HG02840 (cell line): ENCODE measurements at regions not wholly inside any gene's neighbourhood (a gene's known extent, or its start where the extent isn't known, plus 50 kb on each side); places are given as distances from the start of the nearest gene placed in this dataset.

Experiments used
- ATAC-seq: cut with Tn5 transposase; IDR thresholded peaks from one replicate; pipeline ENCODE4 v1.9.1; 2021; ENCODE audit warnings: mild to moderate bottlenecking, moderate library complexity, moderate number of reproducible peaks; ENCODE audit not compliant: unreplicated experiment, low FRiP score

DNA sequence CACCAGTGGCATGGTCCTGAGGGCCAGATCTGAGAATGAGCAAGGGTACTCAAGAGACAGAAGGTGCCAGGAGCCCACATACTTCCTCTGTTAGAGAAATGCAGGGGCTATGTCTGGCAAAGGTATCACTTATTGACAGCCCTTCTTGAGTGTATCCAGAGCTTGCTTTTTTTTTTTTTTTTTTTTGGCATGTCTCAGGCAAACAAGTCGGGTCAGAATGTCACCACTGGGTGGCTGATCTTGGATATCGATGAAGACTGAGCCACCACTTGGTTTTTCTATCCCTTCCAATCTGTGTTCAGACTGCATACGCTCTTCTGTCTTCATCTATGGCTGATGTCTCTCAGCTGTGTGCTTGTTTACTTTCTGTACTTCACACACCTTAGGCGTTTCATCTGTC is 363.4 kb upstream of the C2CD4B start:
- no peak for ATAC-seq

- ATAC-seq = no peak
Observed at GRCh38 chr15:62532367-62532766, 367.3 kb upstream of the C2CD4B start.

DNA sequence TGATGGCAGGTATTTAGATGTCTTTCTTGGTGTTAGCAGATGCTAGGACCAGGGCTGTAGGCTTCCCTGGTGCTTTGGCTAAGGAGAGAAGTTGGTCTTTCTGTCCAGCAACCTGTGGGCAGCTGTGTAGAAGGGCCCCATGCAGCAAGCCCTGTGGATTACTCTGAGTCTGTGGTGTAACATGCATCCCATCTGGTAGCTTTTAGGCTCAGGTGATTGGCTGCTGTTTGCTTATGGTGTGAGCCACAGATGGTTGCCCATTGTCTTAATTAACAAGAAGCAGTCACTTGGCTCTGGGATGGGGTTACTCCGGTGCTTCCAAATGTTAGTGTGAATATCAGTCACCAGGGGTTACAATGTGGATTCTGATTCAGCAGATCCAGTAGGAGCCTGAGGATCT is 368.6 kb upstream of the C2CD4B start:
- ATAC-seq = no peak

DNA sequence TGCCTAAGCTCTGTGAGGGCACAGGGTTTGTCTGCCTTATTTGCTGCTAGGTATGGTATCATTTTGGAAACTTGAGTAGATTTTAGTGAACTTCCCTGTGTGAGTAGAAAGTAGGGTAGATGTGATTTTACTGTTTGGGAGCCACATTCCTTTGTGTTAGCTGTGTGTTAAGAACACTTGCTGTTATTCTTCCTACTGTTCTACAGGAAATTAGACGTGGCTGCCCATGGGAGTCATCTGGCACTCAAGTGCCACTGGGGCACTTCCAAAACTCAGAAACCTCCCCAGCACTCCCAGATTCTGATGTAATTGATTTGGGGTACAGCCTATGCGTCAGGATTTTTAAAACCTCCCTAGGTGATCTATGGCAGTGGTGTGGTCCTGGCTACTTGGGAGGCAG is 369.9 kb upstream of the C2CD4B start:
- no peak for ATAC-seq

DNA sequence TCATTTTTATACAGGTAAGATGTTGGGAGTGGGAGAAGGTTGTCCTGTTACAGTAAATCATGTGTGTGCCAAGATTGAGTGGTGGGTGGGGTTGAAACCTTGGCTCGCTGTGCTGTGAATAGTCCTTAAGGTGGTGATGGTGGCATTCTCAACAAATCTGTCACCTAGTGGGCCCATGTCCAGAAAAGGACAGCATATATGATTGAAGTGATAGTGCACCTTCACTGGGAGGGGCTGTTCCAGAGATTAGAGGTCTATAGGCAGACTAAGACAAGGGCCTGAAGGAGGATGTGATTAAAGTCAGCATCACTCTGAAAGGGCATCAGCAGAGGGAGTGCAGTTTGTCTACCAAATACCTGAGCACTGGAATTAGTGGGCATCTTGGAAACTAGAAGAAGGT is 374.2 kb upstream of the C2CD4B start:
- ATAC-seq = no peak

DNA sequence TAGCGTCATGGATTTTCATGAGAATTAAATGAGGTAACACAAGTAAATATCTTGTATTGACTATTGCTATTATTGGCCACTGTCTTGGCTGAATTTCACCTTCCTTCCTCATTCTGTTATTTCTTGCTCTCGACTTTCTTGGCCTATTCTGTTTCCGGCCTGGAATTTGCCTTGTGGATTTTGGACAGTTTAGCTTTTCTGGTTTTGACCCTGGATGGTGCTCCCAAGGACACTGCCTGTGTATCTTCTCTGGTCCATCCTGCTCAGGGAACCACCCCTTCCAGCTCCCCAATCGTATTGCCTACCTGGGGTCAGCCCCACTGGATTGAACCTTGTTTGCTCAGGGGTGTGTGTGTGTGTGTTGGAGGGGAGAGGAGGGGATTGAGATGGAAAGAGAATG is 376.2 kb upstream of the C2CD4B start:
- no peak for ATAC-seq

DNA sequence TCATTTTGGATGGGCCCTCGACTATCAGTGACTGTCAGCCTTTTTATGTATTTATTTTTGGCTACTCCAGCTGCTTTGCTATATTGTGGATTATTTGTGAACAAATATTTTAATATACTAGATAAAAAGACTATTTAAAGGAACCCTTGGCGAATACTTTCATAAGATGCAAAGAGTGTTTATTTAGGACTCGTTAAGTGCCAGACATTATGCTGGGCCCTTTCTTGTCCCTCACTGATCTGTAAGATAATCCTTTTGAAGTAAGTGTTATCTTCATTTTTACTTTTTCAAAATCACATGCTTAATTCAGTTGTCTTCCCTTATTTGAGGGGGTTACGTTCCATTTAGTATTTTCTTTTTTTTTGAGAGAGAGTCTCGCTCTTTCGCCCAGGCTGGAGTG is 376.8 kb upstream of the C2CD4B start:
- ATAC-seq = no peak

DNA sequence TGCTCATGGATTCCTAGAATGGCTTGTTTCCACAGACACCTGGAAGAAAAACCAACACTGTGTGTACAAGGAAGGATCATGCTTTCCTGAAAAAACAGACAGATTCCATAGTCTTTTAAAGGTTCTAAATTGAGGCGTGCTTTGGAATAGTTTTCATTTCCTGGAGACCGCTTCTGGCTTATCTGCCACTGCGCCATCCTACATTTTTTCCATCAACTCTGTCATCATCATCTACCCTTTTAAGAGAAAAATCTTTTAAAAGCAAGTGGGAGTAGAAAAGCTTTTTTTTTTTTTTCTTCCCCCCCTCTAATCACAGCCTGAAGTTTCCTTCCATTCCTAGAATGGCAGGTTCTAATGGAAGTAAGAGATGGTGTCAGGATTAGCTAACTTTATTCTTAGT is 379.4 kb upstream of the C2CD4B start:
- ATAC-seq = no peak

- no peak for ATAC-seq
Observed at GRCh38 chr15:62545467-62546227, 380.6 kb upstream of the C2CD4B start.

- ATAC-seq = no peak
Observed at GRCh38 chr15:62546628-62547027, 381.5 kb upstream of the C2CD4B start.

DNA sequence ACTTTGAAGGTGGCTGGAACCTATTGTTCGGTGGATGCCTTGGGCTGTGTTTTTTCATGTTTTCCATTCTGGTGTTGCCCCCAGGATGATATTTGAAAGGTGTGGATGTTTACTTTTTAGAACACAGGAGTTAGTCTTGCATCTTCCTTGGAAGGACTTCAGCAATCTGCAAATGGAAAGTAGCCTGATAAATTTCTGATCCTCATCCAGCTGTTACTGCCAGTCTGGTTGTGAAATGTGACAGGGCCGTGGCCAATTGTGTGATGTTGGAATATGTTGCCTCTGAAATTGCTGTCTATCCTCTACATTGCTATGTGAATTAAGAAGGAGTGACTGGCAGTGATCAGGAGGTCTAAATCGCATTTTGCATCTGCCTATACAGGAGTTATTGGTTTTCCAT is 382.5 kb upstream of the C2CD4B start:
- ATAC-seq = no peak

DNA sequence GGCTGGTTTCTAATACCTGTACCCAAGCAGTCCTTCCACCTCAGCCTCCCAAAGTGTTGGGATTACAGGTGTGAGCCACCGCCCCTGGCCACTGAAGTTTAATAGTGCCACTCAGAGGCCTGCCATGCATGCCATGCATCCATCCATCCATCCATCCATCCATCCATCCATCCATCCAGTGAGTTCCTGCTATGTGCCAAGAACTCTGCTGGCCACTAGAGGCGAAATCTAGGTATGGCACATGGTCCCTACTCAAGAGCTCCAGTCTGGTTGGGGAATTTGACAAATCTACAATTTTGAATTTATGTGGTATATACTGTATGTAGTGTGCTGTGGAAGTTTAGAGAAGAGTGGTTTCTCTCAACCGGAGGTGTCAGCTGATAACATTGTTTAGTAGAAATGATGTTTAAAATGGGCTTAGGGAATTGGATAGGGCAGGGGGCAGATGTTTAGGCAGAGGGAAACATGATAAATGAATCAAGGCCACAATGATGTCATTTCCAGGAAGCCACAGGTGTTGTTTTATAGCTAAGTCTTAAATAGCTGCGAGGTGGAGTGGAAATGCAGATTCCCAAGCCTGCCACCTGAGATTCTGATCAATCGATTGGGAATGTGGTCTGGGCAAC is 384.4 kb upstream of the C2CD4B start:
- no peak for ATAC-seq

- no peak for ATAC-seq
Observed at GRCh38 chr15:62550106-62550505, 385.0 kb upstream of the C2CD4B start.

DNA sequence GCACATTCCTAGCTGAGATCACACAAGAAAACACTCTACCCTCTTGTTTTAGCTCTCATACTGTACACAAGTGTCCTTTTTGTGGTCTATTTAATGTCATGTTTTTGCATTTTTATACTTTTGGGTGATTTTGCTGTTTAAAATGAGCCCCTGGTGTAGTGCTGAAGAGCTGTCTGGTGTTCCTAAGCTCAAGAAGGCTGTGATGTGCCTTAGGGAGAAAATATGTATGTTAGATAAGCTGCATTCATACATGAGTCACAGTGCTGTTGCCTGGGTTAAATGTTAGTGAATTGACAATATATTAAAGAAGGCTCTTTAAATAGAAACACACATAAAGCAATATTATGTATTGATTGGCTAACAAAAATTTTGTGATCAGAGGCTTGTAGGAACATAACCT is 387.4 kb upstream of the C2CD4B start:
- ATAC-seq = no peak

- ATAC-seq = no peak
Observed at GRCh38 chr15:62553911-62554563, 389.0 kb upstream of the C2CD4B start.

DNA sequence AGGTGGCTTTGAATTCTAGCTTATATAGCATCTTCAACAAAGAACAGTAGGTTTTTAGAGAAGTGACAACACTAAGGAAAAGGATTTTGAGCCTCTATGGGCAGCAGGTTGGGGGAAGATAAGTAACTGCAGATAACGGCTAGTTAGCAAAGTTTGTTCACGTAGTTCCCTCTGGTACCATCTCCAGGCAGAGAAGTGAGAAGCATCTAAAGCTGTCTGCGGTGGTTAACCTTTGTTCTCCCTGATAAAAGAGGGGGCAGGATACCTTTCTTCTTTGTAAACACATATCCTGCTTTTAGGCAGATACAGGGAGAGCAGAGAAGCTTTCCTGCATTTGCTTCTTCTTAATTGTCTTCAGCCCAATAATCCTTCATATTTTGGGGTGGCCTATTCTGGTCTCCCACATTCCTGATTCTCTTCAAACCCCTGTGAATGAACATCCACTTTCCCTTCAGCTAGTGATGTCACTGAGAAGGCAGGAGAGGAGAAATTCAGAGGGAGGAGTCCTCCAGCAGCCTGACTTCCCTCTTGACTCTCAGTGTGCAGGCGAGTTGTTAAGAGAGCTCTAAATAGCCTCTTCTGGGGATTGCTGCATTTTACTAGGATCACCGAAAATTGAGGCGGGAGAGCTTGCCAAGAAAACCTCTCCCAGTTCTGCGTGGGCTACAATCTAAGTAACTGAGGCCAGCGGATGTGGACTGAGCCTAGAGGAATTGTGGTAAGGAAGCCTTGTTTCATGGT is 393.7 kb upstream of the C2CD4B start:
- no peak for ATAC-seq

GRCh38 chr15:62559381-62559733 is 394.3 kb upstream of the C2CD4B start:
- no peak for ATAC-seq

DNA sequence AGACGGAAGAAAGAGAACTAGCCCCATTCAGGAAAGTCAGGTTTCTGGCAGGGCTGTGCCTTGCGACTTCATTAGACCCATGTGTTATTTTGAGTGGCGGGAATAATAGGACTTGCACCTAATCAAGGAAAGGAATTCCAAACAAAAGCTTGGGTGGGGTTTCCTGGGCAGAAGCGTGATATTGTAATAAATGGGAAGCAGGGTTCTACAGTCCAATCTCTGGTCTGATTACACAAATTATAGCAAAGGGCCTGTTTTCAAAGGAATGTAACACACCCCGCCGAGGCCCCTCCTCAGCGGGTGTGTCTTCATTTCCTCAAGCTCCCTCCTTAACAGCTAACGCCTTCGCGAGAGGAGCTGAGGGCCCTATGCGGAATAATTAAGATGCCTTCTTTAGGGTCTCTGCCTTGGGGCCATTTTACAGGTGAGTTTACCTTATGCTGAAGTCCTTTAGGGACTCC is 396.0 kb upstream of the C2CD4B start:
- no peak for ATAC-seq

DNA sequence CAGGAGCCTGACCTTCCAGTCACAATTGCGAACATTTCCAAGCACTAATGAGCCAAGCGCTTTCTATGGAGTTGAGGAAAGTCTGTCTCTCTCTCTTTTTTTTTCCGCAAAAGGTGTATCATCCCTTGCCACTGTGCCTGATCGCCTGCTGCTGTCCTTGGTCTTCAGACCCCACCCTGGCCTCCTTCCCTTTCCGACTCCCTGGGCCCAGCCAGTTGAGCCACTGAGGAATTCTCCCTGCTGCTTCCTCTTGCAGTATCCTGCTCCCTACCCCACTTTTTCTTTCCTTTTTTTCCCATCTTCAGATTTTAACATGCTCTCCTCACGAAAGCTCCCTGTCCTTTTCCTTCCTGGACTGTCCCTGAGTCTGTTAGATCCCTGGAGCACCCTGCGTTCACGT is 396.5 kb upstream of the C2CD4B start:
- ATAC-seq = no peak

GRCh38 chr15:62564886-62565633 is 400.0 kb upstream of the C2CD4B start:
- ATAC-seq = no peak
